ENCODE measurements at regions not wholly inside any gene's neighbourhood (a gene's known extent, or its start where the extent isn't known, plus 50 kb on each side); places are given as distances from the start of the nearest gene placed in this dataset.

GRCh38 chr2:119104414-119104813 lies 54.1 kb downstream of the C1QL2 start:
- no peak for DNase-seq (ENCODE audit: low spot score)
- no peak for FAIRE-seq

GRCh38 chr2:119102964-119103363 lies 55.6 kb downstream of the C1QL2 start:
- no peak for DNase-seq (ENCODE audit: low spot score)

GRCh38 chr2:119088416-119088815 lies 70.1 kb downstream of the C1QL2 start:
- FAIRE-seq, result peak; percentile 52
- no peak for DNase-seq (ENCODE audit: low spot score)

More at GRCh38 chr2:119102964-119103363, 55.6 kb downstream of the C1QL2 start:
- FAIRE-seq, result no peak

- DNase-seq (ENCODE audit: low spot score), result no peak
- no peak for FAIRE-seq
These were observed 72.2 kb downstream of the C1QL2 start for GRCh38 chr2:119086327-119086726.

- FAIRE-seq (no peak), DNase-seq (ENCODE audit: low spot score) (no peak)
These were observed 72.9 kb downstream of the C1QL2 start for GRCh38 chr2:119085613-119086012.

- FAIRE-seq (peak; percentile 40), DNase-seq (ENCODE audit: low spot score) (no peak)
These were observed 75.1 kb downstream of the C1QL2 start for GRCh38 chr2:119083416-119083815.

GRCh38 chr2:119082821-119083400 lies 75.6 kb downstream of the C1QL2 start:
- DNase-seq (ENCODE audit: low spot score), result no peak
- FAIRE-seq, result no peak

- DNase-seq (ENCODE audit: low spot score), result no peak
- no peak for FAIRE-seq
These were observed 79.8 kb downstream of the C1QL2 start for GRCh38 chr2:119078796-119079195.

GRCh38 chr2:119076713-119077112 lies 81.8 kb downstream of the C1QL2 start:
- DNase-seq (ENCODE audit: low spot score), result no peak
- no peak for FAIRE-seq

GRCh38 chr2:119073213-119073612 lies 85.3 kb downstream of the C1QL2 start:
- DNase-seq (ENCODE audit: low spot score), result no peak
- FAIRE-seq, result no peak

GRCh38 chr2:119071476-119071875 lies 87.1 kb downstream of the C1QL2 start:
- peak; percentile 74 for FAIRE-seq

GRCh38 chr2:119069781-119070180 lies 88.8 kb downstream of the C1QL2 start:
- DNase-seq (ENCODE audit: low spot score) (no peak), FAIRE-seq (no peak)

More at GRCh38 chr2:119071476-119071875, 87.1 kb downstream of the C1QL2 start:
- DNase-seq (ENCODE audit: low spot score), result no peak

GRCh38 chr2:119068154-119068725 lies 90.3 kb downstream of the C1QL2 start:
- no peak for FAIRE-seq
- no peak for DNase-seq (ENCODE audit: low spot score)

GRCh38 chr2:119066272-119066804 lies 92.2 kb downstream of the C1QL2 start:
- DNase-seq (ENCODE audit: low spot score), result no peak
- no peak for FAIRE-seq

- no peak for DNase-seq (ENCODE audit: low spot score)
- FAIRE-seq, result peak; percentile 5
These were observed 93.4 kb downstream of the C1QL2 start for GRCh38 chr2:119065146-119065545.

- FAIRE-seq (no peak), DNase-seq (ENCODE audit: low spot score) (no peak)
These were observed 94.0 kb downstream of the C1QL2 start for GRCh38 chr2:119064567-119064966.

GRCh38 chr2:119063177-119063576 lies 95.4 kb downstream of the C1QL2 start:
- DNase-seq (ENCODE audit: low spot score), result no peak
- no peak for FAIRE-seq

- no peak for DNase-seq (ENCODE audit: low spot score)
- no peak for FAIRE-seq
These were observed 95.9 kb downstream of the C1QL2 start for GRCh38 chr2:119062652-119063051.

GRCh38 chr2:119062179-119062578 lies 96.4 kb downstream of the C1QL2 start:
- FAIRE-seq, result no peak
- no peak for DNase-seq (ENCODE audit: low spot score)

GRCh38 chr2:119059940-119060339 lies 98.6 kb downstream of the C1QL2 start:
- no peak for FAIRE-seq
- DNase-seq (ENCODE audit: low spot score), result no peak

GRCh38 chr2:119059287-119059686 lies 99.3 kb downstream of the C1QL2 start:
- FAIRE-seq (no peak), DNase-seq (ENCODE audit: low spot score) (no peak)

- FAIRE-seq, result no peak
These were observed 104.7 kb downstream of the C1QL2 start for GRCh38 chr2:119053700-119054436.

More at GRCh38 chr2:119053700-119054436, 104.7 kb downstream of the C1QL2 start:
- DNase-seq (ENCODE audit: low spot score), result no peak

Data from urothelium cell line (cell line).